ENCODE measurements at regions not wholly inside any gene's neighbourhood (a gene's known extent, or its start where the extent isn't known, plus 50 kb on each side); places are given as distances from the start of the nearest gene placed in this dataset.

GRCh38 chr11:109564241-109564640 lies 142.3 kb downstream of the C11orf87 start:
- no peak for DNase-seq

DNA sequence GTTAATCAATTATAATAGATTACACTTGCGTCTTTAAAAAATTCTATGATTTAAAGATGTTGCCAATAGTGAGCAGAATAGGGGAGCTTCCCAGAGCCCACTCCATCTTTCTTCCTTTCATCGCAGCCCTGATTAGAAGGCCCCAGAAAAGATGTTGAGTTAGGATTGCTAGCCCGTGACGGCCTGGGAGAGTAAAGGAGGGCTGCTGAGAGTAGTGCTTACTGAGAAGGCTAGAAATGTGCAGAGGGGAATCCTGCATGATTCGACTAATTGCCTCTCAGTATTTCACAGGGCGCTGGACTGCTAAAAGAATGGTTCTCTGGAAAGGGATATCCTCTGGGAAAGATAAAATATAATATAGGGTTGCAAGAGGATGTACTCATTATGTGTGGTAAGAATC lies 160.5 kb downstream of the C11orf87 start:
- no peak for DNase-seq

- no peak for DNase-seq
Observed at GRCh38 chr11:109584001-109584972, 162.3 kb downstream of the C11orf87 start.

- no peak for DNase-seq
Observed at GRCh38 chr11:109586789-109587188, 164.8 kb downstream of the C11orf87 start.

GRCh38 chr11:109590782-109591181 lies 168.8 kb downstream of the C11orf87 start:
- no peak for DNase-seq

GRCh38 chr11:109597336-109597735 lies 175.3 kb downstream of the C11orf87 start:
- DNase-seq, result no peak

DNA sequence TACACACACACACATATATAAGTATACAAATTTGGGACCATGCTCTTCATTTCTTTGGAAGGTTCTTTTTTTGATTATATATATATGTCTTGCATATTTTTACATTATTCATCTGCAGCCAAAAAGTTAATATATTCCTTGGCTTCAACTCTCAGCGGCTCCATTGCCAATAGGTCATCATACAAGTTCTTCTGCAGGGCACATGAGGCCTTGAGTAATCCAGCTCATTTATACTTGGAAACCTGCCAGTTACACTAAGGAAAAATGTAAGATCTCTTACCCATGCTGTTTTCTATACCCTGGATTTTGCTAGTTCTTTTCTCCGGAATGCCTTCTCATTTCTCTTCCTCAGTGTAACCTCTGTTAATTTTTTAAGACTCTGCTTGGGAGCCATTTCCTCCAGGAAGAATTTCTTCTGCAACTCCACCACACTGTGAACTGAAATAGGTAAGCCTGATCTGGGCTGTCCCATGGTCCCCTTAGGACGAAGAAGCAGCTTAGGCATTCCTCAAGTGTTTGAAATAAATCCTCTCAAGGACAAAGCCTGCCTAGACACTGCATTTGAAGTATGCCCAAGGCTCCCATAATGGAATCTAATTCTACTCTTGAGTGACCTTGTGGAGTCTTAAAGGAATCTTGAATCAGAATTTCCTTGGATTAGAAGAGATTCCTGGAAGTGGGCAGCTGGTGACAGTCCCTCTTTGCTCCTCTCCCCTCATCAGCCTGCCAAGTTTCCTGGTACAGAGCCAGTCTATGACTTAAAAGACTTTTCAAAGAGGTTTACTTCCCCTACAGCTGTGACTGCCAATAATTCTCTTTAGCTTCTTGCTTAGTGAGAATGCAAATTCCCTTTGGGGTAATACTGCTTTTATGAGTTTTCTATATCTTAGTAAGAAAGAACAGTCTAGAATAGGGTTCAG lies 182.8 kb downstream of the C11orf87 start:
- no peak for DNase-seq

DNA sequence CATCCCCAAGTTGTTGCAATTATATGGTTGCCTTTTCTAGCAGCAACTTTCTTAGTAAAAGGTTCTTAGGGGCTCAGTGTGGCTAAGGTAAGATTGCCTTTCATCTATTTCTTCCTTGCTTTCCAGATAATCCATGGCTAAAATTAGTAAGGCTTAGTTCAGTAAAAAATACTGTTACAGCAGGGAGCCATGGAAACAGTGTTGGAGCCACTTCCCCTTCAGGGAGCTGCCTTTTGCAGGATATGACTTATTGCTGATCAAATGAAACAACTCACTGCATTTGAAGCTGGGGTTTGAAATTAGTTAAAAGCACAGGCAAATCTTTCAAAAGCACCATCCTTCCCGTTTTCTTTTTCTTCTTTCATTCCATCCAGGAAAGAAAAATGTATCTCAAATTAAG lies 184.3 kb downstream of the C11orf87 start:
- DNase-seq, result no peak

GRCh38 chr11:109609454-109610185 lies 187.6 kb downstream of the C11orf87 start:
- no peak for DNase-seq

DNA sequence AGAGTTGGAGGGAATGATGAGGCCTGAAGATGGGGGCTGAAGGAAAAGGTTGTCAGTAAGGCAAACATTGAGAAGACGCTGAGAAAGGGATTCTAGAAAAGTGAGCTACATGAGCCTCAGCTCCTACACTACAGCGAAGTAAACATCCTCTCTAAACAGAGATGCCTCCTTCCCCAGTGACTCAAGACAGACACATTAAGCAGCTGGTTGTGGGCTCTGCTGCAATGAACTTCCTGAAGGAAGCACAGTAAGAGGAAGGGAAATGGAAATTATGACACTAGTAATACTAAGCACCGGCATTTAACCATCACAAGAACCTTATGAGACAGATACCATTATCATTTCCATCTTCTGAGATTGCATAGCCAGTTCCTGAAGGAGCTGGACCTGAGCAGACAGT lies 190.5 kb downstream of the C11orf87 start:
- DNase-seq, result no peak

DNA sequence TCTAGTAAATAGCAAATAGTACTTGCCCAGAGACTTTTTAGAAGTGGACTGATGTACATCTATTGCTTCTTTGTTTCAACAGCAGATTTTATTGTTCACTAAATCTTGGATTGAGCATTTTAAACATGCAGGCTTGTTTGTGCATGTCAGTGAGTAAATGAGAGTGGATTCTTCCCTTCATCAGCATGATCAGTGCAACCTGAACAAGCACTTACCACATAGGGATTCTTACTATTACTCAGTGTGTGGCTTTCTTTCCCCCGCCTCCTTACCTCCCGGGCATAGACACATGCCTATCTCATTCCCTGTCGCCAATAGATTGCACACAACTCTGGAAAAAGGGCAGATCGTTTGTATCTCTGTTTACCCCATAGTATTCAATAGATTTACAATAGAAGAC lies 197.5 kb downstream of the C11orf87 start:
- no peak for DNase-seq

GRCh38 chr11:109629734-109630133 lies 207.7 kb downstream of the C11orf87 start:
- DNase-seq, result no peak

- no peak for DNase-seq
Observed at GRCh38 chr11:109641549-109641948, 219.6 kb downstream of the C11orf87 start.

GRCh38 chr11:109644152-109644551 lies 222.2 kb downstream of the C11orf87 start:
- no peak for DNase-seq

DNA sequence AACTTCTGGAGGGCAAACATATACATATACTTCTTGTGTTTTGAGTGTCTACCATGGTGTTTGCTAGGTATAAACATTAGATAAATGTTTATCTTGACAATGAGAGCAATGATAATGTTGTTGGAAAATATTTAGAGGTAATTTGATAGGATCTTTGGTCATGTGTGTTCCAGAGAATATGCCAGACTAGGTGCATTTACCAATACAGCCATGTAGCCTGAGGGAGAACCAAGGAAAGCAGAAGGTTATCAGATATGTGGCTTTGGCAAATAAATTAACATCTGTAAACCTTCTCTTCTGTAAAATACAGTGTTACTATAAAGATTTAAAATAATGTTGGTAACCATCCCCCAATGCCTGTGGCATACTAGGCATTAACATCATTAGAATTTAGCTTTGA lies 226.8 kb downstream of the C11orf87 start:
- no peak for DNase-seq

DNA sequence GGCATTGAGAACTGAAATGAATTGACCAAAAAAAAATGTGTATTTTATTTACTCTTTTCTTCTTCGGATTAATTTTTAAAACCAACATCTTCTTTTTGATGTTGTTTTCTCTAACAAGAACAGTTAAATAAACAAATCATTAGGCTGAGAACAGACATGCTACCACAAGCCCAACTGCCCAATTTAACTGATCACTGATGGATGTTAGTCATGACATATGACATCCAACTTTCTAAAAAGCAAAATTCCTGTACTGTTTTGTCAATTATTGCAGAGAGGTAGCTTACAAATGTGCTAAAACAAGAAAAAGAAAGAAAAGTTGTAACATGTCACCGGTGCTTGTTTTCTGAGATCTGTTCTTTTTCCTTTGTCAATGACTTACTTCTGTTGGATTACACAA lies 232.1 kb downstream of the C11orf87 start:
- no peak for DNase-seq

DNA sequence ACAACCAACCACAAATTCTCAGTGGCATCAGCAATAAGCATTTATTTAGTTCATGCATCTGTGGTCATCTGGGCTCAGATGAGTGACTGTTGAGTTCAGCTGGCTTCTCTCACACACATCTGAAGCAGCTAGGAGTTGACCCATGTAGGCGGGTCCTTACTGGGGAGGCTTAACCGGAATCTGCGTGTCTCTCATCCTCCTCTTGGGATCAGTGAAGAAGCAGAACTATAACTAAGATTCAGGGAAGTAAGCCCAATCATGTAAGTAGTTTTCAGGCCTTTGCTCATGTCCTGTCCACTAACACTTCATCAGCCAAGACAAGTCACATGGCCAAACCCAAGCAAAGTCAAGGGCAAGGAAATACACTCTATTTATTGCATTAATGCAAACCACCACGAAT lies 236.2 kb downstream of the C11orf87 start:
- no peak for DNase-seq

DNA sequence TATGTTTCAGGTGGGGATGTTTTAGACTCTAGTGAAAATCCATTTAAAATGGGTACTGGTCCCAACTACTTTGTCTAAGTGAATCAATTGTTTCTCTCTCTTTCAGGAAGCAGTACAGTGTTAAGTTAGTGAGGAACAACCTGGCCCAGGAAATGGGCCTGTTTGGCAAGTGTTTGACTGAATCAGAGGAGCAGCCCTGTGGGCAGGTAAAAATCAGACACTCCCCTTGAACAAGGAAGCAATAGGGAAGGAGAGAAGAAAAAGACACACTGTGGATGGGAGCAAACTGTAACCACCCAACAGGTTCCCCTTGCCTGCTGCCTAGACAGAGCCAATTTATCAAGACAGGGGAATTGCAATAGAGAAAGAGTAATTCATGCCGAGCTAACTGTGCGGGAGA lies 245.7 kb downstream of the C11orf87 start:
- no peak for DNase-seq

DNA sequence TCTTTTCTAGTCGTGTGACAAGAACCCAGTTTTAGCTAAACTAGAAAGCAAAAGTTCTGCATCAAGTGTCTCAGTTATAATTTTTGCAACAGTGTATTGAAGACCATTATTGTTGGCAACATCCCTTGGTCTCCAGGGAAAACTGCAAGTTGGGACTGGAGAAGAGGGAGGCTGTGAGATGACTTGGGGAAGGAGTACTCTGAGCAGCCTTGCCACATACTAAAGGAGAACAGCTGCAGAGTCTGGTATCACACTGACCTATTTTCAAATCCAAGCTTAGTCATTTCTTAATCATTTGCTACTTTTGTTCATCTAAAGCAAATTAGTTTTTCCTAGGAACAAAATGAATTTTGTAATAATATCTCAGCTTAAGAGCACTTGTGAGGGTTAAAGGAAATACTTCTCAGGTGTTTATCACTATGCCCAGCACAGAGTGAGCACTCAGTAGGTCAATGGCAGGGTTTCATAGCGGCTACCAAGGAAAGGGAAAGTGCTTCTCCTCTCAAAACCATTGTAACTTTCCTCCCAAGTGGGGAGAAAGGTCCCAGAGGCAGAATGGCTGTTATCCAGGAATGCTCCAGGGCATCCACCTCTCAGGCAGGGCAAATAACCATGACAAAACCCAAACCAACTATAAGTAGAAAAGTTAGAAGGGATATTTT lies 247.1 kb downstream of the C11orf87 start:
- DNase-seq, result no peak

DNA sequence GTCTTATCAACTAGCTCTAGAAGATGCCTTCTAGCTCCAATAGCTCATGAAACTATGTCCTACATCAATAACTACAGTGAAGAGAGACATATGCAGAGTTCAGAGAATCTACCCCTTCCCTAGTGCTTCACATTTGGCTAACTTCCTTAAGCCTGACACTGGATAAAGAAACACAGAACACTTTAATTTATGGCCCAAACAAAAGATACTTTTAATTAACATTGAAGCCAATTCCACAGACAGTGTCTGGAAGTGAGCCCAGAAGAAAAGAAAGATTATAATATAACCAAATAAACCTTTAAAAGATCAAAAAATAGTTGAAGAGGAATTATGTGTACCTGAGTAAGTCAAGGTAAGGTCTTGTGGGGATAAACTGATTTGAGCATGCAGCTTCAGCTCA lies 255.2 kb downstream of the C11orf87 start:
- no peak for DNase-seq

GRCh38 chr11:109677876-109678275 lies 255.9 kb downstream of the C11orf87 start:
- no peak for DNase-seq

- DNase-seq, result no peak
Observed at GRCh38 chr11:109680127-109680526, 258.1 kb downstream of the C11orf87 start.
